Endothelial cell of umbilical vein (primary cell): ENCODE measurements at regions not wholly inside any gene's neighbourhood (a gene's known extent, or its start where the extent isn't known, plus 50 kb on each side); places are given as distances from the start of the nearest gene placed in this dataset.

Source experiments
- BruUV-seq: library from RNA; stranded (reverse); fragments of 400-500 nt; replicated peaks from 2 replicates; lab custom pipeline; 2021; lab: Mats Ljungman, UMichigan
- CTCF ChIA-PET: fragments of 300-600, 350-600 bp; sonication (Branson Sonifier 250); formaldehyde crosslinking; loops from one replicate; lab custom pipeline; 2021; ENCODE audit warnings: antibody characterized with exemption, inconsistent platforms; lab: Charles Lee
- POLR2A ChIA-PET: fragments of 300-600, 350-600 bp; sonication (Branson Sonifier 250); formaldehyde crosslinking; loops from one replicate; lab custom pipeline; 2021; ENCODE audit warnings: antibody characterized with exemption, inconsistent platforms; lab: Charles Lee
- DNase-seq: peaks from one replicate; pipeline ENCODE4 v3.0.0-alpha.2; 2011; ENCODE audit warnings: low read depth, low spot score
- FAIRE-seq: peaks from 2 replicates; lab custom pipeline; 2011; peaks lifted over from hg19 to GRCh38; lab: Jason Lieb, UNC
- H2AFZ ChIP-seq: 2 replicates; pipeline ENCODE4 v1.6.0; 2012; ENCODE audit warnings: low read depth, low read length, control low read depth, inconsistent platforms
- H3K27ac ChIP-seq: 2 replicates; pipeline ENCODE4 v1.5.1; 2011; ENCODE audit warnings: low read depth, mild to moderate bottlenecking, control low read depth, low read length, moderate library complexity; ENCODE audit not compliant: insufficient read depth
- H3K27me3 ChIP-seq, 2 experiments: 2 replicates each; pipeline versions ENCODE4 v1.6.0 to v1.6.1; 2011; ENCODE audit warnings: low read length in 2 of 2, mixed read lengths in 1 of 2; ENCODE audit not compliant: control insufficient read depth in 2 of 2, insufficient read depth in 2 of 2
- H3K36me3 ChIP-seq, 2 experiments: 2 replicates in 1 of 2; 3 replicates in 1 of 2; pipeline ENCODE4 v1.5.1; 2011; ENCODE audit warnings: low read length in 2 of 2, mild to moderate bottlenecking in 1 of 2, moderate library complexity in 1 of 2; ENCODE audit not compliant: control insufficient read depth in 2 of 2, insufficient read depth in 2 of 2; ENCODE audit errors: extremely low read depth in 1 of 2
- H3K4me1 ChIP-seq: 3 replicates; pipeline ENCODE4 v1.5.1; 2011; ENCODE audit warnings: mild to moderate bottlenecking, low read length; ENCODE audit not compliant: control insufficient read depth, insufficient read depth; ENCODE audit errors: extremely low read depth
- H3K4me2 ChIP-seq: 2 replicates; pipeline ENCODE4 v1.6.1; 2011; ENCODE audit warnings: low read length, control low read depth, mixed read lengths; ENCODE audit not compliant: insufficient read depth
- H3K4me3 ChIP-seq, 3 experiments: fragments of 200-600 bp in 1 of 3; sonication (generic), shearing (Covaris generic) in 1 of 3; replicated peaks in 1 of 3; 2 replicates each; pipeline ENCODE4 v1.5.1; 2011 to 2016; ENCODE audit warnings: control low read depth in 3 of 3, low read length in 3 of 3, mild to moderate bottlenecking in 2 of 3, inconsistent platforms in 1 of 3, low read depth in 1 of 3, moderate library complexity in 1 of 3; ENCODE audit not compliant: insufficient read depth in 1 of 3
- H3K79me2 ChIP-seq: 2 replicates; pipeline ENCODE4 v1.6.0; 2012; ENCODE audit warnings: low read length, inconsistent platforms; ENCODE audit not compliant: control insufficient read depth, insufficient read depth
- H3K9ac ChIP-seq: replicated peaks from 2 replicates; pipeline ENCODE3; 2011; ENCODE audit warnings: low read length, control low read depth; ENCODE audit not compliant: insufficient read depth; ENCODE audit errors: extremely low read depth
- H3K9me1 ChIP-seq: replicated peaks from 3 replicates; pipeline ENCODE4 v1.6.0; 2011; ENCODE audit warnings: mild to moderate bottlenecking, low read length; ENCODE audit not compliant: control insufficient read depth, insufficient read depth; ENCODE audit errors: extremely low read depth
- H3K9me3 ChIP-seq: replicated peaks from 2 replicates; pipeline ENCODE4 v1.5.1; 2012; ENCODE audit warnings: low read length, inconsistent platforms; ENCODE audit not compliant: control insufficient read depth, insufficient read depth
- H4K20me1 ChIP-seq: replicated peaks from 2 replicates; pipeline ENCODE3; 2011; ENCODE audit warnings: mild to moderate bottlenecking, low read length; ENCODE audit not compliant: control insufficient read depth, insufficient read depth; ENCODE audit errors: extremely low read depth
- CTCF ChIP-seq, 2 donors: IDR thresholded peaks; 1 replicate in 1 of 2; 2 replicates in 1 of 2; pipeline ENCODE4 v1.5.1; 2011; ENCODE audit warnings: low read length in 2 of 2, mild to moderate bottlenecking in 2 of 2, moderate library complexity in 2 of 2, control low read depth in 1 of 2, inconsistent platforms in 1 of 2, low read depth in 1 of 2; ENCODE audit not compliant: insufficient read depth in 1 of 2; ENCODE audit errors: extremely low read depth in 1 of 2
- EZH2 ChIP-seq: IDR thresholded peaks from 2 replicates; pipeline ENCODE4 v1.6.1; 2012; ENCODE audit warnings: borderline replicate concordance, low read depth, mild to moderate bottlenecking, moderate library complexity, low read length, inconsistent platforms; ENCODE audit not compliant: severe bottlenecking
- FOS ChIP-seq: IDR thresholded peaks from 2 replicates; pipeline ENCODE4 v1.6.1; 2011; ENCODE audit warnings: mild to moderate bottlenecking, low read length, moderate library complexity, borderline replicate concordance; ENCODE audit not compliant: insufficient read depth
- GATA2 ChIP-seq: IDR thresholded peaks from 2 replicates; pipeline ENCODE4 v1.7.0; 2011; ENCODE audit warnings: low read depth, mild to moderate bottlenecking, moderate library complexity, mixed read lengths, low read length; ENCODE audit not compliant: insufficient read length, insufficient read depth
- JUN ChIP-seq: IDR thresholded peaks from 2 replicates; pipeline ENCODE4 v1.6.1; 2011; ENCODE audit warnings: borderline replicate concordance, low read depth; ENCODE audit not compliant: insufficient read length, insufficient read depth
- MAX ChIP-seq: IDR thresholded peaks from 2 replicates; pipeline ENCODE4 v1.6.1; 2011; ENCODE audit not compliant: insufficient read depth, insufficient read length
- MYC ChIP-seq: IDR thresholded peaks from one replicate; pipeline ENCODE4 v1.6.1; 2011; ENCODE audit warnings: mild to moderate bottlenecking, low read depth, low read length
- POLR2A ChIP-seq: IDR thresholded peaks from 2 replicates; pipeline ENCODE4 v1.6.1; 2012; ENCODE audit warnings: low read depth, mild to moderate bottlenecking, control low read depth, low read length
- POLR2AphosphoS5 ChIP-seq: IDR thresholded peaks from 2 replicates; pipeline ENCODE4 v1.6.1; 2012; ENCODE audit warnings: low read depth, mild to moderate bottlenecking, control low read depth, low read length, moderate library complexity; ENCODE audit not compliant: insufficient read depth
- dilution Hi-C: fragments of 300-500 bp; cut with MboI; formaldehyde crosslinking; loops from one replicate; pipeline ENCODE4 v1.15.0; 2019; ENCODE audit warnings: low sequenced_read_pairs; ENCODE audit not compliant: extremely low pct_ligation_motif_present
- intact Hi-C: fragments of 100-400 bp; cut with micrococcal nuclease; formaldehyde crosslinking; loops from one replicate; pipeline ENCODE4 v1.10.0; 2022

- H3K79me2 ChIP-seq = no peaks in the 10 kb centered on the region
- no peak for DNase-seq
- no peak for FAIRE-seq
- H3K36me3 ChIP-seq = no peaks in the 10 kb centered on the region
- H3K27ac ChIP-seq = no peak overlapping the region
- no peak overlapping the region for H3K9ac ChIP-seq
- ChIA-PET CTCF (no interaction called here), POLR2A (no interaction called here)
- no peaks in the 10 kb centered on the region for H3K9me1 ChIP-seq
- no peaks in the 10 kb centered on the region for H3K4me1 ChIP-seq
- H4K20me1 ChIP-seq = no peaks in the 10 kb centered on the region
- BruUV-seq = no TSS peak
- dilution Hi-C loops = no loop called here
- intact Hi-C loops = no loop called here
- no peak overlapping the region for H3K4me3 ChIP-seq
- TF ChIP-seq JUN (no peak), MAX (no peak)
- no peak overlapping the region for H2AFZ ChIP-seq
- H3K4me2 ChIP-seq = no peak overlapping the region
- no peaks in the 10 kb centered on the region for H3K27me3 ChIP-seq
- no peaks in the 10 kb centered on the region for H3K9me3 ChIP-seq
These were observed 510.0 kb downstream of the KCTD16 start for GRCh38 chr5:144680711-144681110.

- Histone ChIP-seq H3K79me2 (no peaks in the 10 kb centered on the region), H3K4me1 (no peaks in the 10 kb centered on the region), H3K4me2 (no peak overlapping the region), H4K20me1 (no peaks in the 10 kb centered on the region), H3K9ac (no peak overlapping the region), H3K27me3 (no peaks in the 10 kb centered on the region), H3K9me1 (no peaks in the 10 kb centered on the region), H3K4me3 (no peak overlapping the region), H3K9me3 (no peaks in the 10 kb centered on the region), H3K27ac (no peak overlapping the region), H2AFZ (no peak overlapping the region), H3K36me3 (no peaks in the 10 kb centered on the region)
- TF ChIP-seq FOS = no peak
- TF ChIP-seq POLR2AphosphoS5 = no peak
- TF ChIP-seq GATA2 = no peak
- no peak for TF ChIP-seq MAX
- TF ChIP-seq MYC = no peak
- no peak for TF ChIP-seq CTCF (IDR thresholded peaks at IDR 0.05; ENCODE audit: extremely low read depth in 1 of 2, insufficient read depth in 1 of 2, low read depth in 1 of 2, low read length in 2 of 2)
- no peak for TF ChIP-seq POLR2A
- TF ChIP-seq JUN = no peak
- no peak for TF ChIP-seq EZH2
- ChIA-PET CTCF (interaction anchor here (1.6 kb wide), 1 partner anchor 13 kb away, joined by 4 read pairs; no protein-coding TSS in a partner anchor), POLR2A (no interaction called here)
- FAIRE-seq = no peak
- intact Hi-C loops = no loop called here
- dilution Hi-C loops = no loop called here
- no peak for DNase-seq
- no TSS peak for BruUV-seq
These were observed 500.4 kb downstream of the KCTD16 start for GRCh38 chr5:144671066-144671465.
